Endodermal cell (in vitro differentiated cells): ENCODE measurements at regions not wholly inside any gene's neighbourhood (a gene's known extent, or its start where the extent isn't known, plus 50 kb on each side); places are given as distances from the start of the nearest gene placed in this dataset.

Experiments
- DNase-seq: peaks from one replicate; pipeline ENCODE4 v3.0.0-alpha.2; 2017
- H3K27ac ChIP-seq: 2 replicates; pipeline ENCODE4 v1.5.1; 2013; ENCODE audit warnings: mild to moderate bottlenecking, low read depth, low read length, moderate library complexity
- H3K27me3 ChIP-seq: 2 replicates; pipeline ENCODE4 v1.6.1; 2013; ENCODE audit warnings: mild to moderate bottlenecking, low read length, moderate library complexity; ENCODE audit not compliant: insufficient read depth, control insufficient read depth, poor library complexity, severe bottlenecking
- H3K36me3 ChIP-seq: 2 replicates; pipeline ENCODE4 v1.7.0; 2013; ENCODE audit warnings: mild to moderate bottlenecking, low read length, moderate library complexity; ENCODE audit not compliant: control insufficient read depth, insufficient read depth
- H3K4me1 ChIP-seq: one replicate; pipeline ENCODE4 v1.7.0; 2013; ENCODE audit warnings: low read length; ENCODE audit not compliant: control insufficient read depth, insufficient read depth
- H3K4me3 ChIP-seq: 2 replicates; pipeline ENCODE4 v1.5.1; 2013; ENCODE audit warnings: mild to moderate bottlenecking, low read length, moderate library complexity
- H3K9ac ChIP-seq: 2 replicates; pipeline ENCODE4 v1.6.1; 2013; ENCODE audit warnings: mild to moderate bottlenecking, low read length, moderate library complexity; ENCODE audit not compliant: poor library complexity, severe bottlenecking; ENCODE audit errors: extremely low read depth
- H3K9me3 ChIP-seq: 2 replicates; pipeline ENCODE4 v1.6.1; 2013; ENCODE audit warnings: mild to moderate bottlenecking, low read length, moderate library complexity; ENCODE audit not compliant: control insufficient read depth
- H3K27ac Mint-ChIP-seq: 2 replicates; pipeline ENCODE4 v1.8.0; 2020; ENCODE audit warnings: mixed read lengths
- H3K27me3 Mint-ChIP-seq: 2 replicates; pipeline ENCODE4 v1.8.0; 2021; ENCODE audit warnings: mild to moderate bottlenecking, mixed read lengths; ENCODE audit not compliant: insufficient read depth
- H3K36me3 Mint-ChIP-seq: 2 replicates; pipeline ENCODE4 v1.8.0; 2020; ENCODE audit warnings: low read depth, mixed read lengths
- H3K4me1 Mint-ChIP-seq: 2 replicates; pipeline ENCODE4 v1.8.0; 2020; ENCODE audit warnings: mixed read lengths
- H3K4me3 Mint-ChIP-seq: 2 replicates; pipeline ENCODE4 v1.8.0; 2020; ENCODE audit warnings: mild to moderate bottlenecking, moderate library complexity, mixed read lengths
- H3K9me3 Mint-ChIP-seq: 2 replicates; pipeline ENCODE4 v1.8.0; 2020; ENCODE audit warnings: mild to moderate bottlenecking, mixed read lengths
- WGBS, 2 experiments: methylation state at CpG; one replicate each; pipeline versions ENCODE4 v1.1.5 to v1.1.7; 2013; ENCODE audit warnings: missing lambda C conversion rate in 2 of 2, mixed read lengths in 1 of 2; ENCODE audit not compliant: insufficient coverage in 1 of 2, insufficient read length in 1 of 2; 5-methylcytosine and 5-hydroxymethylcytosine counted together
- TF ChIP-seq, protein P1 (sequence below): fragments of 200-600 bp; sonication (generic); conservative IDR thresholded peaks from 2 replicates; pipeline ENCODE4 v1.5.0; 2021; ENCODE audit warnings: antibody characterized with exemption, mild to moderate bottlenecking

DNA sequence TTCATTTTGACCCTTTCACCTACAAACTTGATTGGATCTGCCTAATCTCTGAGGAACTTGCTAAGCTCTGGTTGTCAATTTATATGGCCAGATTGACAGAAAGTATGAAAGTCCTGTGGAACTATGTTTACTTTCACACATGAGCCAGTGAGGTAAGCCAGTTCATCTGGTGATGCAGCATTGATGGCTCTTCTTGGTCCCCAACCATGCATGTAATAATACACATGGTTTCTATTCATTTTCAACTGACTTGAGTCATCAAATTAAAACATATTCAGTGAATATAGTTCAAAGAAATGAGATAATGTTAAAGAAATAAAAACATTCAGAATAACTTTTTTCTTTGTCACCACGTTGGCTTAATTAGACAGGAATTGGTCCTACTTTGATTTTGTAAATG, 336.1 kb upstream of the THBS1 start:
- no peaks in the 10 kb centered on the region for H3K9me3 Mint-ChIP-seq
- TF ChIP-seq, protein P1, sequence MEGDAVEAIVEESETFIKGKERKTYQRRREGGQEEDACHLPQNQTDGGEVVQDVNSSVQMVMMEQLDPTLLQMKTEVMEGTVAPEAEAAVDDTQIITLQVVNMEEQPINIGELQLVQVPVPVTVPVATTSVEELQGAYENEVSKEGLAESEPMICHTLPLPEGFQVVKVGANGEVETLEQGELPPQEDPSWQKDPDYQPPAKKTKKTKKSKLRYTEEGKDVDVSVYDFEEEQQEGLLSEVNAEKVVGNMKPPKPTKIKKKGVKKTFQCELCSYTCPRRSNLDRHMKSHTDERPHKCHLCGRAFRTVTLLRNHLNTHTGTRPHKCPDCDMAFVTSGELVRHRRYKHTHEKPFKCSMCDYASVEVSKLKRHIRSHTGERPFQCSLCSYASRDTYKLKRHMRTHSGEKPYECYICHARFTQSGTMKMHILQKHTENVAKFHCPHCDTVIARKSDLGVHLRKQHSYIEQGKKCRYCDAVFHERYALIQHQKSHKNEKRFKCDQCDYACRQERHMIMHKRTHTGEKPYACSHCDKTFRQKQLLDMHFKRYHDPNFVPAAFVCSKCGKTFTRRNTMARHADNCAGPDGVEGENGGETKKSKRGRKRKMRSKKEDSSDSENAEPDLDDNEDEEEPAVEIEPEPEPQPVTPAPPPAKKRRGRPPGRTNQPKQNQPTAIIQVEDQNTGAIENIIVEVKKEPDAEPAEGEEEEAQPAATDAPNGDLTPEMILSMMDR = no peak
- Histone ChIP-seq H3K27me3 (no peaks in the 10 kb centered on the region), H3K9me3 (no peaks in the 10 kb centered on the region), H3K4me1 (no peaks in the 10 kb centered on the region), H3K9ac (no peak overlapping the region), H3K27ac (no peak overlapping the region), H3K4me3 (no peak overlapping the region), H3K36me3 (no peaks in the 10 kb centered on the region)
- no peaks in the 10 kb centered on the region for H3K36me3 Mint-ChIP-seq
- no peaks in the 10 kb centered on the region for H3K4me1 Mint-ChIP-seq
- no peak overlapping the region for H3K27ac Mint-ChIP-seq
- DNase-seq = no peak
- H3K4me3 Mint-ChIP-seq = no peak overlapping the region
- WGBS, 2 experiments = 70% methylated on average over 1 of the region's 1 CpG; no CpG with 5 or more reads in 1 of the 2 experiments
- peaks cover 2% of the 10 kb centered on the region for H3K27me3 Mint-ChIP-seq

DNA sequence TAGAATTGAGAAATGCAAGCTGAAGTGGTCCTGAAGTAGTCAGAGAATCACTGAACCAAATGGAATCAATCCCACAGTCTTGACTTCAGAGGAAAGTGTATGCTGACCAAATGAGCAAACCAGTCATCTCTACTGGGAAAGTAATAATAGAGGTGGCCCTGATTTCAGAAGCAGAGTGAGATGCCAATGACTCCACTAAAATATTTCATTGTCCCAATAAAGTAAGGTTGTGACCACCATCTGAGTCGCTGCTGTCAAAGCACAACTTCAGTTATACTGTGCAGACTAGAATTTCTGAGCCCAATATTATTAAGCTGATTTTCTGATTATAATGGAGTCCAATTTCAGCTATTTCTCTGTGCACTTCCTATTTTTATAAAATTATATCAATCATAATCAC, 334.4 kb upstream of the THBS1 start:
- TF ChIP-seq, protein P1 = no peak
- no peaks in the 10 kb centered on the region for H3K27me3 ChIP-seq
- WGBS, 2 experiments = 94 to 100% methylated on average over 1 of the region's 1 CpG
- no peak overlapping the region for H3K27ac ChIP-seq
- no peak for DNase-seq
- H3K4me3 ChIP-seq = no peak overlapping the region
- no peaks in the 10 kb centered on the region for H3K9me3 ChIP-seq
- H3K4me1 ChIP-seq = no peaks in the 10 kb centered on the region
- Mint-ChIP-seq H3K36me3 (no peaks in the 10 kb centered on the region), H3K27ac (no peak overlapping the region), H3K4me3 (no peak overlapping the region), H3K9me3 (no peaks in the 10 kb centered on the region), H3K4me1 (no peaks in the 10 kb centered on the region), H3K27me3 (peaks cover 2% of the 10 kb centered on the region)
- no peaks in the 10 kb centered on the region for H3K36me3 ChIP-seq
- no peak overlapping the region for H3K9ac ChIP-seq

DNA sequence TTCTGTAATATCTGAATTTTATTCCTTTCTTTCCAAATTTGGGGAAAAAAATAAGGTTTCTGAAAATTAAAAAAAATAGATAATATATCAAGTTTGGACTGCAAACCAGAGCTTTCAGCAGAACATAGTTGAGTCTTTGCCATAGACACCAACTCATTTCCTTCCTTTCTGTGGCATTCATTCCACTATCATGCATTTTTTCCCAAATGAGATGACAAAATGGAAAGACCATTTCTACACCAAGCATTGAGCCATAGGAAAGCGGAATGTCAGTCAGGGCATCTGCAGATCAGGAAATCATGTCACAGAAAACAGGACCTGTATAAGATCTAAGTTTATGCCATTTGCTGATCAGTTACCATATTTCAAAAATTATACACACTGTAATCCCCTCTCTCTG, 333.3 kb upstream of the THBS1 start:
- H3K27me3 ChIP-seq = no peaks in the 10 kb centered on the region
- WGBS, 2 experiments = 86 to 100% methylated on average over 1 of the region's 1 CpG
- H3K27ac ChIP-seq = no peak overlapping the region
- DNase-seq = no peak
- TF ChIP-seq, protein P1 = no peak
- Mint-ChIP-seq H3K9me3 (no peaks in the 10 kb centered on the region), H3K27ac (no peak overlapping the region), H3K36me3 (no peaks in the 10 kb centered on the region), H3K4me3 (no peak overlapping the region), H3K27me3 (peaks cover 2% of the 10 kb centered on the region), H3K4me1 (no peaks in the 10 kb centered on the region)
- no peaks in the 10 kb centered on the region for H3K4me1 ChIP-seq
- no peaks in the 10 kb centered on the region for H3K36me3 ChIP-seq
- no peaks in the 10 kb centered on the region for H3K9me3 ChIP-seq
- H3K4me3 ChIP-seq = no peak overlapping the region
- no peak overlapping the region for H3K9ac ChIP-seq
